ENCODE measurements at regions not wholly inside any gene's neighbourhood (a gene's known extent, or its start where the extent isn't known, plus 50 kb on each side); places are given as distances from the start of the nearest gene placed in this dataset.
"Not testable (repeated sequence)": the region's sequence is repeated elsewhere in the genome, so short reads cannot be mapped to it uniquely, and the experiment has no call there.

DNA sequence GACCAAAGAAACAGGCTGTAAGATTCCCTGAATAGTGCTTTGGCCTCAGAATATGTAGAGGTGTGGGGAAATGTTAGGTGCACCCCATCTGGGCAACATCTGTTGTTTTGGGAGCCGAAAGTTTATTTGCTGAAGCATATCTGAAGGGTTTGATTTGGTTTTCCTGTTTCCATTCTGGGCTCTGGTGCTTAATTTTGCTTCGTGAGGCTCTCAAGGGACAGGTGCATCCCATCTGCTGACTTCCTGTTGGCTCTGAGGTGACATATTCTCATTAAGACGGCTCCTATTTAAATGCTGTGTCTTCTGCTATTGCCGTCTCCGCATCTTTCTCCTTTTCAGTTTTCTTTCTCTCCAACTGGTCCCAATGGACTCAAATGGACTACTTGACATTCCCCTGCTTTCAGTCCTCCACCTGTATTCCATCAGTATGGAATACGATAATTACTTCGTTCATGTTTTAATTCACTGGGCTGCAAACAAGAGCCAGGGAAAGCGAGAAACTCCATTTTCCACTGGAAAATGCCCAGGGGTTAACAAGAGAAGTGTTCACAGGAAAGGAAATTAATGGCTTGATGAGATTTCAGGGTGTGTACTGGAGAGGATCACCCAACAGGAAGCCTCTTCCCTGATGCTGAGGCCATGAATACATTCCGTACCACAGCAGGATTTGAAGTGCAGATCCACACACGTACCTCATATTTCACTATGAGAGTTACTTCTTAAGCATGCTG is 104.0 kb downstream of the MTX3 start:
- no peak overlapping the region for H3K4me3 ChIP-seq (ENCODE audit: low read depth, poor library complexity, severe bottlenecking)
- TF ChIP-seq POLR2A (IDR thresholded peaks at IDR 0.05) (no peak), CTCF (IDR thresholded peaks at IDR 0.05) (no peak)
- 72 to 75% methylated on average over 10 of the region's 10 CpGs for WGBS, 2 donors
- intact Hi-C loops (cut with DNase I; ENCODE audit: low total_unique reads), result no loop called here
- no peak for DNase-seq (ENCODE audit: low spot score in 2 of 2)

DNA sequence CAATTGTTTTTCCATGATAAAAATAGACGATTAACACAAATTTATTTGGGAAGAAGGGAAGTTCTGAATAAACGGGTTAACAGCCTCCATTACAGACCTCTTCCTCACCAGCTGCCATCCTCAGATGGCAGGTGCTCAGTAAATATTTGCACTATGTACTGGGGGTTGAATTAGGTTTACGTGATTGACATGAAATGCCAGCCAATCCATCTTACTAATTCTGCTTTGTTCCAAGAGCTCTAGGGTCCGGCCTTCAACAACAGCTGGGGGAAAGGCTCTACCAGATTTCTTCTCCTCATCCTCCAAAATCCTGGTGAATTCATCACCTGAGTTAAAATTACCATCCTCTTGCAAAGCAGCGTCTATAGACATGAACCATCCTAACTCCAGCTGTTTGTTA is 104.6 kb downstream of the MTX3 start:
- intact Hi-C loops (cut with DNase I; ENCODE audit: low total_unique reads), result no loop called here
- H3K4me3 ChIP-seq (ENCODE audit: low read depth, poor library complexity, severe bottlenecking), result no peak overlapping the region
- 76 to 80% methylated on average over 5 of the region's 5 CpGs for WGBS, 2 donors
- no peak for DNase-seq (ENCODE audit: low spot score in 2 of 2)
- no peak for TF ChIP-seq POLR2A (IDR thresholded peaks at IDR 0.05)
- no peak for TF ChIP-seq CTCF (IDR thresholded peaks at IDR 0.05)

- 95 to 100% methylated on average over 1 of the region's 1 CpG for WGBS, 2 donors
- DNase-seq (ENCODE audit: low spot score in 2 of 2); intact Hi-C loops (cut with DNase I; ENCODE audit: low total_unique reads); H3K4me3 ChIP-seq (ENCODE audit: low read depth, poor library complexity, severe bottlenecking): not testable (repeated sequence)
These were observed 111.2 kb downstream of the MTX3 start for GRCh38 chr5:79879880-79880279.

GRCh38 chr5:79878721-79879336 is 112.2 kb downstream of the MTX3 start:
- intact Hi-C loops (cut with DNase I; ENCODE audit: low total_unique reads), result no loop called here
- TF ChIP-seq CTCF (IDR thresholded peaks at IDR 0.05), result no peak
- TF ChIP-seq POLR2A (IDR thresholded peaks at IDR 0.05), result no peak
- no peak overlapping the region for H3K4me3 ChIP-seq (ENCODE audit: low read depth, poor library complexity, severe bottlenecking)
- no peak for DNase-seq (ENCODE audit: low spot score in 2 of 2)
- 56 to 62% methylated on average over 5 of the region's 5 CpGs for WGBS, 2 donors

- no peak for DNase-seq (ENCODE audit: low spot score in 2 of 2)
- 59 to 64% methylated on average over 5 of the region's 5 CpGs for WGBS, 2 donors
- no peak overlapping the region for H3K4me3 ChIP-seq (ENCODE audit: low read depth, poor library complexity, severe bottlenecking)
- intact Hi-C loops (cut with DNase I; ENCODE audit: low total_unique reads), result no loop called here
- TF ChIP-seq POLR2A (IDR thresholded peaks at IDR 0.05), result no peak
- TF ChIP-seq CTCF (IDR thresholded peaks at IDR 0.05), result no peak
These were observed 112.9 kb downstream of the MTX3 start for GRCh38 chr5:79878136-79878679.

DNA sequence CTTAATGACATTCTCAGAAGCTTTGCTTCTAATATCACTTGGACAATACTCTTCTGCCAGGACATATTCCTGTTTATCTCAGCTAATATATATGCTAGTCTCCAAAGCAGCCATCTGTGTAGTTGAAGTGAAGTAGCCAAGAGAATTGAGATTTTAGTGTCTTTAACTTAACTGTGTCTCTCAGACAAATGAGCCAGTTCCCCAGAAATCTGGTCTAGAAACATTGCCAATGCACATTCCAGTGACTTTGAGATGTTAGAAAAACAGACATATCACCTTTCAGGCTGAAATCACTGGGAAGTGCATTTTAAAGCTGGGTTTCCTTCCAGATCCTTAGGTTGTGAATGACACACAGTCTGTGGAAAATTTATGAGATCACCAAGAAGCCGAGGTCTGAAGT is 114.6 kb downstream of the MTX3 start:
- no peak for TF ChIP-seq POLR2A (IDR thresholded peaks at IDR 0.05)
- no peak for TF ChIP-seq CTCF (IDR thresholded peaks at IDR 0.05)
- intact Hi-C loops (cut with DNase I; ENCODE audit: low total_unique reads), result no loop called here
- DNase-seq (ENCODE audit: low spot score in 2 of 2), result no peak
- WGBS, 2 donors, result 43 to 60% methylated on average over 1 of the region's 1 CpG
- H3K4me3 ChIP-seq (ENCODE audit: low read depth, poor library complexity, severe bottlenecking), result no peak overlapping the region
